HCT116 (cell line): ENCODE measurements at regions not wholly inside any gene's neighbourhood (a gene's known extent, or its start where the extent isn't known, plus 50 kb on each side); places are given as distances from the start of the nearest gene placed in this dataset.

Experiments used
- ATAC-seq: fragments of 200-7000 bp; cut with Tn5 transposase; 2 replicates; pipeline ENCODE4 v1.9.1; 2020; ENCODE audit warnings: mild to moderate bottlenecking, moderate library complexity
- BruUV-seq: library from RNA; stranded (reverse); fragments of 400-500 nt; replicated peaks from 2 replicates; lab custom pipeline; 2021; lab: Mats Ljungman, UMichigan
- CTCF ChIA-PET: fragments of 300-600 bp; sonication (Branson Sonifier 250); formaldehyde crosslinking; loops from one replicate; lab custom pipeline; 2021; ENCODE audit warnings: antibody characterized with exemption; lab: Charles Lee
- POLR2A ChIA-PET: fragments of 300-600, 350-600 bp; sonication (Branson Sonifier 250); formaldehyde crosslinking; loops from one replicate; lab custom pipeline; 2021; ENCODE audit warnings: antibody characterized with exemption; lab: Charles Lee
- RAD21 ChIA-PET, 2 experiments: fragments of 300-600 bp; sonication (Branson Sonifier 250); formaldehyde crosslinking; loops; one replicate each; lab custom pipeline; 2023; ENCODE audit warnings: low total read pairs in 2 of 2; ENCODE audit not compliant: uncharacterized antibody in 2 of 2, unreplicated experiment in 2 of 2, low non-redundant PET in 1 of 2; lab: Charles Lee
- DNase-seq: peaks from one replicate; pipeline ENCODE4 v3.0.0-alpha.2; 2010; ENCODE audit warnings: low read depth, low spot score
- H2AFZ ChIP-seq: fragments of 200-600 bp; shearing (Covaris generic), sonication (generic); 2 replicates; pipeline ENCODE4 v1.6.1; 2017; ENCODE audit warnings: low read depth, mixed run types, mixed read lengths, antibody characterized with exemption, low read length; ENCODE audit not compliant: poor library complexity, severe bottlenecking
- H3K27ac ChIP-seq: 2 replicates; pipeline ENCODE4 v1.5.1; 2012; ENCODE audit warnings: low read depth, low read length
- H3K27me3 ChIP-seq: fragments of 200-600 bp; sonication (generic); 2 replicates; pipeline ENCODE4 v1.6.1; 2016; ENCODE audit warnings: mixed run types, low read length, mixed read lengths; ENCODE audit not compliant: insufficient read depth
- H3K36me3 ChIP-seq, 2 experiments: fragments of 200-500 bp in 1 of 2; fragments of 200-600 bp in 1 of 2; sonication (Bioruptor generic) in 1 of 2; sonication (generic) in 1 of 2; 2 replicates each; pipeline versions ENCODE4 v1.5.1 to v1.6.1; 2014 to 2016; ENCODE audit warnings: low read length in 2 of 2, inconsistent platforms in 1 of 2, mixed read lengths in 1 of 2, mixed run types in 1 of 2; ENCODE audit not compliant: insufficient read depth in 2 of 2, control insufficient read depth in 1 of 2
- H3K4me1 ChIP-seq, 2 experiments: fragments of 200-600 bp in 1 of 2; sonication (generic) in 1 of 2; 2 replicates each; pipeline versions ENCODE4 v1.5.1 to v1.6.1; 2012 to 2017; ENCODE audit warnings: low read length in 2 of 2, inconsistent platforms in 1 of 2, mild to moderate bottlenecking in 1 of 2, mixed read lengths in 1 of 2, mixed run types in 1 of 2, moderate library complexity in 1 of 2; ENCODE audit not compliant: insufficient read depth in 2 of 2, control insufficient read depth in 1 of 2
- H3K4me2 ChIP-seq: fragments of 200-600 bp; sonication (generic); 2 replicates; pipeline ENCODE4 v1.6.1; 2017; ENCODE audit warnings: mixed run types, low read length, mixed read lengths
- H3K4me3 ChIP-seq, 2 experiments: fragments of 200-600 bp in 1 of 2; sonication (generic) in 1 of 2; replicated peaks in 1 of 2; 2 replicates each; pipeline ENCODE4 v1.5.1; 2011 to 2016; ENCODE audit warnings: low read length in 2 of 2, control low read depth in 1 of 2, low read depth in 1 of 2, mild to moderate bottlenecking in 1 of 2, mixed read lengths in 1 of 2, mixed run types in 1 of 2
- H3K79me2 ChIP-seq: fragments of 200-600 bp; sonication (generic); 2 replicates; pipeline ENCODE4 v1.6.1; 2017; ENCODE audit warnings: mild to moderate bottlenecking, mixed run types, low read length, moderate library complexity, mixed read lengths; ENCODE audit not compliant: insufficient read depth
- H3K9ac ChIP-seq: fragments of 200-600 bp; sonication (generic); 2 replicates; pipeline ENCODE4 v1.6.1; 2016; ENCODE audit warnings: low read length, mixed read lengths
- H3K9me2 ChIP-seq: fragments of 200-600 bp; sonication (generic), shearing (Covaris generic); 2 replicates; pipeline ENCODE4 v1.6.1; 2017; ENCODE audit warnings: mixed run types, mild to moderate bottlenecking, moderate library complexity; ENCODE audit not compliant: insufficient read depth
- H3K9me3 ChIP-seq, 2 experiments: fragments of 200-500 bp in 1 of 2; fragments of 200-600 bp in 1 of 2; sonication (Bioruptor generic) in 1 of 2; sonication (generic) in 1 of 2; 2 replicates each; pipeline ENCODE4 v1.6.1; 2014 to 2017; ENCODE audit warnings: low read length in 2 of 2, mixed read lengths in 2 of 2, inconsistent platforms in 1 of 2, low read depth in 1 of 2, mild to moderate bottlenecking in 1 of 2, mixed run types in 1 of 2, moderate library complexity in 1 of 2; ENCODE audit not compliant: control insufficient read depth in 1 of 2, insufficient read depth in 1 of 2
- H4K20me1 ChIP-seq: fragments of 200-600 bp; sonication (generic), shearing (Covaris generic); 2 replicates; pipeline ENCODE4 v1.6.1; 2017; ENCODE audit warnings: mixed run types, mild to moderate bottlenecking, moderate library complexity; ENCODE audit not compliant: insufficient read depth
- CBX3 ChIP-seq: IDR thresholded peaks from 2 replicates; pipeline ENCODE4 v1.6.1; 2012; ENCODE audit warnings: low read depth
- CEBPB ChIP-seq: IDR thresholded peaks from 2 replicates; pipeline ENCODE4 v1.6.1; 2012; ENCODE audit warnings: low read depth
- EGR1 ChIP-seq: IDR thresholded peaks from 2 replicates; pipeline ENCODE4 v1.6.1; 2012; ENCODE audit warnings: low read depth
- EZH2phosphoT487 ChIP-seq: fragments of 200-600 bp; IDR thresholded peaks from 2 replicates; pipeline ENCODE4 v1.6.1; 2018; ENCODE audit warnings: antibody characterized with exemption, borderline replicate concordance
- POLR2A ChIP-seq: IDR thresholded peaks from 2 replicates; pipeline ENCODE4 v1.7.0; 2011; ENCODE audit warnings: borderline replicate concordance; ENCODE audit not compliant: insufficient read depth, insufficient read length; ENCODE audit errors: extremely low read depth
- POLR2AphosphoS5 ChIP-seq: IDR thresholded peaks from 2 replicates; pipeline ENCODE4 v1.6.1; 2011; ENCODE audit warnings: mild to moderate bottlenecking, low read depth, low read length, moderate library complexity
- TCF7L2 ChIP-seq: IDR thresholded peaks from 2 replicates; pipeline ENCODE4 v1.7.0; 2011; ENCODE audit warnings: borderline replicate concordance, inconsistent platforms; ENCODE audit not compliant: insufficient read depth, insufficient read length; ENCODE audit errors: extremely low read depth
- YY1 ChIP-seq: IDR thresholded peaks from 2 replicates; pipeline ENCODE4 v1.6.1; 2011; ENCODE audit warnings: low read length, low read depth, moderate library complexity, mild to moderate bottlenecking; ENCODE audit not compliant: insufficient replicate concordance; ENCODE audit errors: extremely low read depth
- ZNF274 ChIP-seq: fragments of 200-500 bp; sonication (Bioruptor generic); IDR thresholded peaks from 2 replicates; pipeline ENCODE4 v1.6.1; 2014; ENCODE audit warnings: mild to moderate bottlenecking, low read depth, low read length, inconsistent platforms
- intact Hi-C: fragments of 100-400 bp; cut with micrococcal nuclease; formaldehyde crosslinking; loops from 2 replicates; pipeline ENCODE4 v1.10.0; 2022
- TF ChIP-seq, protein P1 (sequence below): IDR thresholded peaks from 2 replicates; pipeline ENCODE4 v1.6.1; 2011; ENCODE audit warnings: mild to moderate bottlenecking, low read length, moderate library complexity; ENCODE audit not compliant: insufficient replicate concordance; ENCODE audit errors: extremely low read depth
- TF ChIP-seq, protein P2 (sequence below): IDR thresholded peaks from 2 replicates; pipeline ENCODE4 v1.6.1; 2012

DNA sequence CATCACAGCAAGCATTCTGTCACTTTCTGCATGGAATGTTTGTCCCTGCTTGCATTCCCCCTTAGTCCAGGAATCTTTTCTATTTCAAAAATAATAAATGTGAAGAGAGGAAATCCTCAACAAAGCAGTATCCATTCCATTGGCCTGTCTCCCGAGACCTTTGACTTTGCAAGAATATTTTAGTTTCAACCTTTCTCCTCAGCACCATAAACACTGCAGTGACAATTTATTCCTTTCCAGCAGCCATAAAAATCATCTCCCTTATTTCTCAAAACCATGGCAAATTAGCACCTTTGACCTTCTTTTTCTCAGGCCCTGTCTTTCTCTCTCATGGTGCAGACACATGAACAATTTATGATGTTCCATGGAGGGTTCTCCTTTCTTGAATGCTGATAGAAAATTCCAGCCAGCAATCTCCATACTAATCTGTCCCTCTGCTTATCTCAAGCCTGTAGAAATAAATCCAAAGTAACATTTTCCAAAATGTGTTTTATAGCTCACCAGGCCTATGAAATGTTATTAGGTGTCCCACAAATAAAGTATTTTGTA lies 352.1 kb upstream of the CCL2 start:
- ATAC-seq (no peak), DNase-seq (no peak)
- Histone ChIP-seq H3K79me2 (no peaks in the 10 kb centered on the region), H3K4me2 (no peak overlapping the region), H4K20me1 (no peaks in the 10 kb centered on the region), H3K9me2 (no peaks in the 10 kb centered on the region), H3K27ac (no peak overlapping the region), H3K36me3 (no peaks in the 10 kb centered on the region), H3K9me3 (peaks cover 0 to 25% of the 10 kb centered on the region in 2 experiments; a peak in 1 of 4 replicates), H3K4me3 (no peak overlapping the region), H3K9ac (no peak overlapping the region), H3K27me3 (no peaks in the 10 kb centered on the region), H2AFZ (no peak overlapping the region), H3K4me1 (no peaks in the 10 kb centered on the region)
- RAD21 ChIA-PET: no interaction called here
- CTCF ChIA-PET: no interaction called here
- no TSS peak for BruUV-seq
- TF ChIP-seq CBX3 (no peak), ZNF274 (no peak), POLR2AphosphoS5 (no peak), POLR2A (no peak), EZH2phosphoT487 (no peak), TCF7L2 (no peak), EGR1 (no peak), YY1 (no peak), CEBPB (no peak)
- TF ChIP-seq, protein P1, sequence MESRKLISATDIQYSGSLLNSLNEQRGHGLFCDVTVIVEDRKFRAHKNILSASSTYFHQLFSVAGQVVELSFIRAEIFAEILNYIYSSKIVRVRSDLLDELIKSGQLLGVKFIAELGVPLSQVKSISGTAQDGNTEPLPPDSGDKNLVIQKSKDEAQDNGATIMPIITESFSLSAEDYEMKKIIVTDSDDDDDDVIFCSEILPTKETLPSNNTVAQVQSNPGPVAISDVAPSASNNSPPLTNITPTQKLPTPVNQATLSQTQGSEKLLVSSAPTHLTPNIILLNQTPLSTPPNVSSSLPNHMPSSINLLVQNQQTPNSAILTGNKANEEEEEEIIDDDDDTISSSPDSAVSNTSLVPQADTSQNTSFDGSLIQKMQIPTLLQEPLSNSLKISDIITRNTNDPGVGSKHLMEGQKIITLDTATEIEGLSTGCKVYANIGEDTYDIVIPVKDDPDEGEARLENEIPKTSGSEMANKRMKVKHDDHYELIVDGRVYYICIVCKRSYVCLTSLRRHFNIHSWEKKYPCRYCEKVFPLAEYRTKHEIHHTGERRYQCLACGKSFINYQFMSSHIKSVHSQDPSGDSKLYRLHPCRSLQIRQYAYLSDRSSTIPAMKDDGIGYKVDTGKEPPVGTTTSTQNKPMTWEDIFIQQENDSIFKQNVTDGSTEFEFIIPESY: no peak
- TF ChIP-seq, protein P2, sequence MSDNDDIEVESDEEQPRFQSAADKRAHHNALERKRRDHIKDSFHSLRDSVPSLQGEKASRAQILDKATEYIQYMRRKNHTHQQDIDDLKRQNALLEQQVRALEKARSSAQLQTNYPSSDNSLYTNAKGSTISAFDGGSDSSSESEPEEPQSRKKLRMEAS: no peak
- POLR2A ChIA-PET: no interaction called here
- intact Hi-C loops: no loop called here
